Sigmoid colon (tissue), 6 donors: ENCODE measurements at regions not wholly inside any gene's neighbourhood (a gene's known extent, or its start where the extent isn't known, plus 50 kb on each side); places are given as distances from the start of the nearest gene placed in this dataset.

Experiments used
- DNase-seq: peaks from one replicate; pipeline ENCODE4 v3.0.0-alpha.2; 2019
- H3K27ac ChIP-seq, 4 donors: fragments of 200-600 bp; sonication (generic); one replicate each; pipeline ENCODE4 v1.5.1; 2016 to 2019; ENCODE audit warnings: mild to moderate bottlenecking in 1 of 4
- H3K27me3 ChIP-seq, 3 donors: fragments of 200-600 bp; sonication (generic); one replicate each; pipeline ENCODE4 v1.5.1; 2019; ENCODE audit warnings: mild to moderate bottlenecking in 1 of 3
- H3K36me3 ChIP-seq, 4 donors: fragments of 200-600 bp; sonication (generic); one replicate each; pipeline ENCODE4 v1.5.1; 2016 to 2019
- H3K4me1 ChIP-seq, 4 donors: fragments of 200-600 bp; sonication (generic); one replicate each; pipeline ENCODE4 v1.5.1; 2017 to 2019
- H3K4me3 ChIP-seq, 4 donors: fragments of 200-600 bp; sonication (generic); one replicate each; pipeline ENCODE4 v1.5.1; 2017 to 2019; ENCODE audit warnings: mild to moderate bottlenecking in 2 of 4, moderate library complexity in 1 of 4
- H3K9me3 ChIP-seq, 4 donors: fragments of 200-600 bp in 3 of 4; sonication (generic) in 3 of 4; one replicate each; pipeline versions ENCODE4 v1.5.1 to v1.6.1; 2013 to 2019
- EP300 ChIP-seq, 4 donors: sonication (generic); formaldehyde crosslinking; IDR thresholded peaks; one replicate each; pipeline ENCODE4 v1.6.1; 2017; ENCODE audit warnings: antibody characterized with exemption in 4 of 4
- POLR2A ChIP-seq, 2 donors: fragments of 450-650 bp; IDR thresholded peaks; one replicate each; pipeline ENCODE4 v1.6.1; 2016; ENCODE audit warnings: antibody characterized with exemption in 2 of 2, mild to moderate bottlenecking in 2 of 2, moderate library complexity in 2 of 2
- POLR2AphosphoS5 ChIP-seq, 4 donors: sonication (generic); formaldehyde crosslinking; IDR thresholded peaks; one replicate each; pipeline ENCODE4 v1.6.1; 2017; ENCODE audit warnings: antibody characterized with exemption in 4 of 4
- WGBS, 2 donors: extraction: QIAGEN DNeasy Blood & Tissue Kit; methylation state at CpG; one replicate each; pipeline ENCODE4 v1.1.7; 2013; 5-methylcytosine and 5-hydroxymethylcytosine counted together
- intact Hi-C: fragments of 100-400 bp; cut with DNase I; formaldehyde crosslinking; loops from one replicate; pipeline ENCODE4 v1.15.1; 2023
- TF ChIP-seq, protein P1 (sequence below), 4 experiments: fragments of 450-650 bp in 3 of 4; fragments of 200-600 bp in 1 of 4; IDR thresholded peaks; one replicate each; pipeline ENCODE4 v1.5.1; 2016 to 2019; ENCODE audit warnings: antibody characterized with exemption in 4 of 4, mild to moderate bottlenecking in 3 of 4, moderate library complexity in 2 of 4
- donor health status: healthy with polysubstance abuse.
- donor health status: healthy.

DNA sequence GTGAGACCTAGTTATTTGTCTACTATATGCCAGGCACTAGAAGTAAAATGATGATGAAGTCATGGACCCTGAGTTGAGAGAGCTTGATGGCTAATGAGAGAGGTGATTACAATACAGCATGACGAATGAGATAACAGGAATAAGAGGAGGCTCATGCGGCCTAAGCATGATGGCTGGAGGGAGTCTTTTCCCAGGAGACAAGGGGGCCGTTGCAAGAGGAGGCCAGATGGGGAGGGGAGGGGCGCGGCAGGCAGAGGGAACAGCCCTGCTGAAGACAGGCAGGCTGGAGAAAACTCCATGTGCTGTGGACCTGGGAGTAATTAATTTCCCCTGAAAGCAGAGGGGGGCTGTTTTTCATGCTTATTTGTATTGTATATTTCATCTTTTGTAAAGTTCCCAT is 144.7 kb upstream of the RFLNA start:
- Histone ChIP-seq H3K4me1 (no peaks in the 10 kb centered on the region), H3K4me3 (no peak overlapping the region), H3K27ac (no peak overlapping the region), H3K36me3 (no peaks in the 10 kb centered on the region), H3K9me3 (no peaks in the 10 kb centered on the region), H3K27me3 (no peaks in the 10 kb centered on the region)
- TF ChIP-seq POLR2A (IDR thresholded peaks at IDR 0.05) (no peak), POLR2AphosphoS5 (IDR thresholded peaks at IDR 0.05) (no peak), EP300 (IDR thresholded peaks at IDR 0.05) (no peak)
- TF ChIP-seq, protein P1, sequence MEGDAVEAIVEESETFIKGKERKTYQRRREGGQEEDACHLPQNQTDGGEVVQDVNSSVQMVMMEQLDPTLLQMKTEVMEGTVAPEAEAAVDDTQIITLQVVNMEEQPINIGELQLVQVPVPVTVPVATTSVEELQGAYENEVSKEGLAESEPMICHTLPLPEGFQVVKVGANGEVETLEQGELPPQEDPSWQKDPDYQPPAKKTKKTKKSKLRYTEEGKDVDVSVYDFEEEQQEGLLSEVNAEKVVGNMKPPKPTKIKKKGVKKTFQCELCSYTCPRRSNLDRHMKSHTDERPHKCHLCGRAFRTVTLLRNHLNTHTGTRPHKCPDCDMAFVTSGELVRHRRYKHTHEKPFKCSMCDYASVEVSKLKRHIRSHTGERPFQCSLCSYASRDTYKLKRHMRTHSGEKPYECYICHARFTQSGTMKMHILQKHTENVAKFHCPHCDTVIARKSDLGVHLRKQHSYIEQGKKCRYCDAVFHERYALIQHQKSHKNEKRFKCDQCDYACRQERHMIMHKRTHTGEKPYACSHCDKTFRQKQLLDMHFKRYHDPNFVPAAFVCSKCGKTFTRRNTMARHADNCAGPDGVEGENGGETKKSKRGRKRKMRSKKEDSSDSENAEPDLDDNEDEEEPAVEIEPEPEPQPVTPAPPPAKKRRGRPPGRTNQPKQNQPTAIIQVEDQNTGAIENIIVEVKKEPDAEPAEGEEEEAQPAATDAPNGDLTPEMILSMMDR (IDR thresholded peaks at IDR 0.05): no peak
- intact Hi-C loops: no loop called here
- WGBS, 2 donors: 57 to 69% methylated on average over 5 of the region's 5 CpGs
- DNase-seq: no peak

DNA sequence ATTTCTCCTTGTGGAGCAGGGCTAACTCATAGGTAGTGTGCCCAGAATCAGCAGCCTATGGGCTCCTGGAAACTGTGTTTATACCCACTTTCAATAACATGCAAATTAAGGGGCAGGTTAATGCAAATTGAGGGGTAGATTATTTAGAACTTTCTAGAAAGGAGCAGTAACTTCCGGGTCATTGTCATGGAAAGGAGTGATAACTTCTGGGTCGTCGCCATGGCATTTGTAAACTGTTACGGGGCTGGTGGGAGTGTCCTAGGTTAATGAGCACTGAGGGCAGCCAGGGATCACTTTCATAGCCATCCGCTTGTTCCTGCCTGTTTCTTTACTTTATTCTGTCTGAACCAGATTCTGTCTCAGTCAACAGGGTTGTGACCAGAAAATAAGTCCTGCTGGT is 143.3 kb upstream of the RFLNA start:
- WGBS, 2 donors: 58 to 75% methylated on average over 5 of the region's 5 CpGs
- DNase-seq: no peak

DNA sequence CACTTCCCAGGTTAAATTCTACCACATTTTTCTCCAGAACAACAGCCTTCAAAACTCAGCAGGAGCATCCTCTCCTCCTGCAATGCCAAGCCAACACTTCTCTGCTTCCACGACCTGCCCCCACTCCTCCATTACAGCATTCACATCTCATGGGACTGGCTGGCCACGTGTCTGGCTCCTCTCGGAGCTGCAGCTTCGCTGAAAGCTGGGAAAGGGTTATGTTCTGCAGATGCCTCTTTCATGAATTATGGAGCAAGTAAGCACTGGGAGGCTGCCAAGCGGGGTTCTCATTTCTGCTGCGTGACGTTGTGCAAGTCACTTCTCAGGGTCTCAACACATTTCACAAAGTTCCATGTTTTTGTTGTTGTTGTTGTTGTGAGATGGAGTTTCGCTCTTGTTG is 142.2 kb upstream of the RFLNA start:
- H3K4me1 ChIP-seq: no peaks in the 10 kb centered on the region
- H3K4me3 ChIP-seq: no peak overlapping the region
- H3K9me3 ChIP-seq: no peaks in the 10 kb centered on the region
- TF ChIP-seq EP300 (IDR thresholded peaks at IDR 0.05): no peak
- TF ChIP-seq, protein P1 (IDR thresholded peaks at IDR 0.05): no peak
- no peak for TF ChIP-seq POLR2A (IDR thresholded peaks at IDR 0.05)
- TF ChIP-seq POLR2AphosphoS5 (IDR thresholded peaks at IDR 0.05): no peak
- no peak overlapping the region for H3K27ac ChIP-seq
- intact Hi-C loops: no loop called here
- 72 to 87% methylated on average over 8 of the region's 8 CpGs for WGBS, 2 donors
- DNase-seq: no peak
- no peaks in the 10 kb centered on the region for H3K27me3 ChIP-seq
- no peaks in the 10 kb centered on the region for H3K36me3 ChIP-seq

More for the DNA sequence above, 143.3 kb upstream of the RFLNA start:
- H3K4me3 ChIP-seq: no peak overlapping the region
- no peaks in the 10 kb centered on the region for H3K36me3 ChIP-seq
- H3K27me3 ChIP-seq: no peaks in the 10 kb centered on the region
- intact Hi-C loops: no loop called here
- H3K4me1 ChIP-seq: no peaks in the 10 kb centered on the region
- TF ChIP-seq EP300 (IDR thresholded peaks at IDR 0.05) (no peak), POLR2AphosphoS5 (IDR thresholded peaks at IDR 0.05) (no peak), POLR2A (IDR thresholded peaks at IDR 0.05) (no peak)
- TF ChIP-seq, protein P1 (IDR thresholded peaks at IDR 0.05): no peak
- no peak overlapping the region for H3K27ac ChIP-seq
- H3K9me3 ChIP-seq: no peaks in the 10 kb centered on the region

DNA sequence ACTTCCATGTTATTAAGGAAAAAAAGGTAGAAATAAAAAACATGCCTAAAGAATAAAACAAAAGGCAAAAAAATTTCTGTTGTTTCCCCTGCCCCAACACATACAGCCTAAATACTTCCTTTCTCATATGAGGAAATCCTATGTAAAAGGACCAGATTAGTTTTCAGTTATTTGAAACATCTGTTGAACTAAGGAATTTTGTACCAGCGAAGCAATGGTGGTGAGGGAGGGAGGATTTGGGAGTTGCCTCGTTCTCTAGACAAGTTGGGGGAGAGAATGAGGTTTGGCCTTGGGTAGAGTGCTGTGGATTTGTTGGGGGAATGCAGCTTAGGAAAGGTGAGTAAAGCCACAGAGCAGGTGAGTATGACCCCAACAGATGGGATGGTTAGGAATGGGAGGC is 141.5 kb upstream of the RFLNA start:
- intact Hi-C loops: no loop called here
- Histone ChIP-seq H3K27ac (no peak overlapping the region), H3K27me3 (no peaks in the 10 kb centered on the region), H3K36me3 (no peaks in the 10 kb centered on the region), H3K9me3 (no peaks in the 10 kb centered on the region), H3K4me1 (no peaks in the 10 kb centered on the region), H3K4me3 (no peak overlapping the region)
- DNase-seq: no peak
- no peak for TF ChIP-seq POLR2A (IDR thresholded peaks at IDR 0.05)
- TF ChIP-seq POLR2AphosphoS5 (IDR thresholded peaks at IDR 0.05): no peak
- no peak for TF ChIP-seq EP300 (IDR thresholded peaks at IDR 0.05)
- TF ChIP-seq, protein P1 (IDR thresholded peaks at IDR 0.05): no peak
- 80 to 88% methylated on average over 2 of the region's 2 CpGs for WGBS, 2 donors

DNA sequence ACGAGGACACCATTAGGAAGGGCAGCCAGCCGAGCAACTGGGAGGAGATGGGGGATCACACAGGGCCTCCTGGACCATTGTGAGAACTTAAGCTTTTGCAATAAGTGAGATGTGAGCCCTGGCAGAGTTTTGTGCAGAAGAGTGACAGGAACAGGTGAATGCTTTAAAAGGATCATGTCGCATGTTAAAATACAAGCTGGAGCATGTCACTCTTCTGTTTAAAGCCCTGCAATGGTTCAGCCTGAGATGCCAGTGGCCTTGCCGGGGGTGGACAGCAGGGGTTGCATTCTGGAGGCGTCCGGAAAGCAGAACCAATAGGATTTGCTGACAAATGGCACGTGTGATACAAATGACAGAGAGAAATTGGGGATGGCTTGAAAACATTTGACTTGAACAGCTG is 137.5 kb upstream of the RFLNA start:
- TF ChIP-seq, protein P1 (IDR thresholded peaks at IDR 0.05): no peak
- Histone ChIP-seq H3K4me1 (no peaks in the 10 kb centered on the region), H3K27ac (no peak overlapping the region), H3K4me3 (no peak overlapping the region), H3K27me3 (no peaks in the 10 kb centered on the region), H3K36me3 (no peaks in the 10 kb centered on the region), H3K9me3 (no peaks in the 10 kb centered on the region)
- 90 to 94% methylated on average over 7 of the region's 7 CpGs for whole genome bisulfite sequencing, 2 donors
- DNase-seq: no peak
- intact Hi-C loops: no loop called here
